ENCODE measurements at regions not wholly inside any gene's neighbourhood (a gene's known extent, or its start where the extent isn't known, plus 50 kb on each side); places are given as distances from the start of the nearest gene placed in this dataset.

DNA sequence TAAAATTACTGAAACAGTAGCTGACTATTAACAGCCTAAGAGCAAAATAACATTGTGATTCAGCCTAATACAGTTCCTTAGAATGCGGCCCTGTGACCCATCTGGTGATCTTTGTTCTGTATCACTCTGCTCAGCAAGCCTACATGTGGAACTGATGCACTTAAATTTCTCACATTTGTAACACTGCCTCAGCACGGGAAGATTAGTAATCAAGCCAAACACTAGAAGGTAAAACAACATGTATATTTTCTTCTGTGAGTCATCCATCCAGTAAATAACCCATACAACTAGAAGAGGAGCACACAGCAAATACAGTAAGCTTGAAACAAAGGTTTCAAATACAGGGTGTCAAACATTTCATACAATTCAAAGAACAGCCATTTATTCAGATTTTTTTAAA, 189.7 kb upstream of the NOX3 start (continued):
- TF ChIP-seq ESRRA (IDR thresholded peaks at IDR 0.05; ENCODE audit: borderline replicate concordance, low read length) (no peak), SREBF2 (IDR thresholded peaks at IDR 0.05) (no peak), RCOR1 (IDR thresholded peaks at IDR 0.05; ENCODE audit: low read depth, low read length) (no peak), HEYL (CRISPR knock-in tag; IDR thresholded peaks at IDR 0.05) (no peak), HOXB13 (CRISPR knock-in tag; IDR thresholded peaks at IDR 0.05; ENCODE audit: low read depth) (no peak)

DNA sequence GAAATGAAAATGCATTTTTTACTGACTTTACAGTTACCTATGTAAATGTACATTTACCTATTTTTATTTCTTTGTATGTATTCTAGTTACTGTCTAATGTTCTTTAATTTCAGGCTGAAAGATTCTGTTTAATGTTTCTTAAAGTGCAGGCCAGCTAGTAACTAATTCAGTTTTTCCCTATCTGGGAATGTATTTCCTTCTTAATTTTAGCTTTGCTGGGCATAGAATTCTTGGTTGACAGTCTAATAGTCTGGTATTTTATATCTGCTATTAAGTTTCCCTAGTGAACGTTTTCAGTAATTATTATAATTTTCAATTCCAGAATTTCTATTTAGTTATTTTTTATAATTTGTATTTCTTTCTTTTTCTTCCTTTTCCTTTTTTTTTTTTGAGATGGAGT, 186.0 kb upstream of the NOX3 start:
- FAIRE-seq (no peak), ATAC-seq (no peak), DNase-seq (ENCODE audit: low read depth in 1 of 2, low spot score in 1 of 2) (no peak)
- Histone ChIP-seq H3K9me3 (no peaks in the 10 kb centered on the region), H3K27ac (no peak overlapping the region), H3K4me1 (peaks cover 6% of the 10 kb centered on the region; the same call in 1 of the 3 replicates), H3K4me2 (no peak overlapping the region), H3K4me3 (no peak overlapping the region)
- TF ChIP-seq FOSL2 (IDR thresholded peaks at IDR 0.05) (no peak), FOSL2 (CRISPR knock-in tag; IDR thresholded peaks at IDR 0.05) (no peak), CHD4 (IDR thresholded peaks at IDR 0.05; ENCODE audit: borderline replicate concordance) (no peak), CEBPB (IDR thresholded peaks at IDR 0.05) (no peak), SREBF2 (IDR thresholded peaks at IDR 0.05) (no peak), CBX8 (IDR thresholded peaks at IDR 0.05) (no peak), NFE2L2 (conservative IDR thresholded peaks at IDR 0.05; ENCODE audit: low read length) (no peak), CBX2 (IDR thresholded peaks at IDR 0.05; ENCODE audit: borderline replicate concordance, low read depth) (no peak), SMC3 (IDR thresholded peaks at IDR 0.05) (no peak), BHLHE40 (IDR thresholded peaks at IDR 0.05; ENCODE audit: low read depth, low read length) (no peak), HOXB5 (CRISPR knock-in tag; IDR thresholded peaks at IDR 0.05) (no peak), ZSCAN20 (CRISPR knock-in tag; IDR thresholded peaks at IDR 0.05) (no peak)
- TF ChIP-seq, protein P1, sequence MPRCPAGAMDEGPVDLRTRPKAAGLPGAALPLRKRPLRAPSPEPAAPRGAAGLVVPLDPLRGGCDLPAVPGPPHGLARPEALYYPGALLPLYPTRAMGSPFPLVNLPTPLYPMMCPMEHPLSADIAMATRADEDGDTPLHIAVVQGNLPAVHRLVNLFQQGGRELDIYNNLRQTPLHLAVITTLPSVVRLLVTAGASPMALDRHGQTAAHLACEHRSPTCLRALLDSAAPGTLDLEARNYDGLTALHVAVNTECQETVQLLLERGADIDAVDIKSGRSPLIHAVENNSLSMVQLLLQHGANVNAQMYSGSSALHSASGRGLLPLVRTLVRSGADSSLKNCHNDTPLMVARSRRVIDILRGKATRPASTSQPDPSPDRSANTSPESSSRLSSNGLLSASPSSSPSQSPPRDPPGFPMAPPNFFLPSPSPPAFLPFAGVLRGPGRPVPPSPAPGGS (IDR thresholded peaks at IDR 0.05), result no peak
- TF ChIP-seq, protein P2, sequence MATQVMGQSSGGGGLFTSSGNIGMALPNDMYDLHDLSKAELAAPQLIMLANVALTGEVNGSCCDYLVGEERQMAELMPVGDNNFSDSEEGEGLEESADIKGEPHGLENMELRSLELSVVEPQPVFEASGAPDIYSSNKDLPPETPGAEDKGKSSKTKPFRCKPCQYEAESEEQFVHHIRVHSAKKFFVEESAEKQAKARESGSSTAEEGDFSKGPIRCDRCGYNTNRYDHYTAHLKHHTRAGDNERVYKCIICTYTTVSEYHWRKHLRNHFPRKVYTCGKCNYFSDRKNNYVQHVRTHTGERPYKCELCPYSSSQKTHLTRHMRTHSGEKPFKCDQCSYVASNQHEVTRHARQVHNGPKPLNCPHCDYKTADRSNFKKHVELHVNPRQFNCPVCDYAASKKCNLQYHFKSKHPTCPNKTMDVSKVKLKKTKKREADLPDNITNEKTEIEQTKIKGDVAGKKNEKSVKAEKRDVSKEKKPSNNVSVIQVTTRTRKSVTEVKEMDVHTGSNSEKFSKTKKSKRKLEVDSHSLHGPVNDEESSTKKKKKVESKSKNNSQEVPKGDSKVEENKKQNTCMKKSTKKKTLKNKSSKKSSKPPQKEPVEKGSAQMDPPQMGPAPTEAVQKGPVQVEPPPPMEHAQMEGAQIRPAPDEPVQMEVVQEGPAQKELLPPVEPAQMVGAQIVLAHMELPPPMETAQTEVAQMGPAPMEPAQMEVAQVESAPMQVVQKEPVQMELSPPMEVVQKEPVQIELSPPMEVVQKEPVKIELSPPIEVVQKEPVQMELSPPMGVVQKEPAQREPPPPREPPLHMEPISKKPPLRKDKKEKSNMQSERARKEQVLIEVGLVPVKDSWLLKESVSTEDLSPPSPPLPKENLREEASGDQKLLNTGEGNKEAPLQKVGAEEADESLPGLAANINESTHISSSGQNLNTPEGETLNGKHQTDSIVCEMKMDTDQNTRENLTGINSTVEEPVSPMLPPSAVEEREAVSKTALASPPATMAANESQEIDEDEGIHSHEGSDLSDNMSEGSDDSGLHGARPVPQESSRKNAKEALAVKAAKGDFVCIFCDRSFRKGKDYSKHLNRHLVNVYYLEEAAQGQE (IDR thresholded peaks at IDR 0.05), result no peak
- TF ChIP-seq, protein P3, sequence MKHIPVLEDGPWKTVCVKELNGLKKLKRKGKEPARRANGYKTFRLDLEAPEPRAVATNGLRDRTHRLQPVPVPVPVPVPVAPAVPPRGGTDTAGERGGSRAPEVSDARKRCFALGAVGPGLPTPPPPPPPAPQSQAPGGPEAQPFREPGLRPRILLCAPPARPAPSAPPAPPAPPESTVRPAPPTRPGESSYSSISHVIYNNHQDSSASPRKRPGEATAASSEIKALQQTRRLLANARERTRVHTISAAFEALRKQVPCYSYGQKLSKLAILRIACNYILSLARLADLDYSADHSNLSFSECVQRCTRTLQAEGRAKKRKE (CRISPR knock-in tag; IDR thresholded peaks at IDR 0.05; ENCODE audit: low read depth), result no peak
- TF ChIP-seq, protein P4, sequence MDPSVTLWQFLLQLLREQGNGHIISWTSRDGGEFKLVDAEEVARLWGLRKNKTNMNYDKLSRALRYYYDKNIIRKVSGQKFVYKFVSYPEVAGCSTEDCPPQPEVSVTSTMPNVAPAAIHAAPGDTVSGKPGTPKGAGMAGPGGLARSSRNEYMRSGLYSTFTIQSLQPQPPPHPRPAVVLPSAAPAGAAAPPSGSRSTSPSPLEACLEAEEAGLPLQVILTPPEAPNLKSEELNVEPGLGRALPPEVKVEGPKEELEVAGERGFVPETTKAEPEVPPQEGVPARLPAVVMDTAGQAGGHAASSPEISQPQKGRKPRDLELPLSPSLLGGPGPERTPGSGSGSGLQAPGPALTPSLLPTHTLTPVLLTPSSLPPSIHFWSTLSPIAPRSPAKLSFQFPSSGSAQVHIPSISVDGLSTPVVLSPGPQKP (IDR thresholded peaks at IDR 0.05; ENCODE audit: low read depth, low read length), result no peak
- TF ChIP-seq, protein P5, sequence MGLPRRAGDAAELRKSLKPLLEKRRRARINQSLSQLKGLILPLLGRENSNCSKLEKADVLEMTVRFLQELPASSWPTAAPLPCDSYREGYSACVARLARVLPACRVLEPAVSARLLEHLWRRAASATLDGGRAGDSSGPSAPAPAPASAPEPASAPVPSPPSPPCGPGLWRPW (IDR thresholded peaks at IDR 0.05), result no peak
- TF ChIP-seq, protein P6, sequence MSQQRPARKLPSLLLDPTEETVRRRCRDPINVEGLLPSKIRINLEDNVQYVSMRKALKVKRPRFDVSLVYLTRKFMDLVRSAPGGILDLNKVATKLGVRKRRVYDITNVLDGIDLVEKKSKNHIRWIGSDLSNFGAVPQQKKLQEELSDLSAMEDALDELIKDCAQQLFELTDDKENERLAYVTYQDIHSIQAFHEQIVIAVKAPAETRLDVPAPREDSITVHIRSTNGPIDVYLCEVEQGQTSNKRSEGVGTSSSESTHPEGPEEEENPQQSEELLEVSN (IDR thresholded peaks at IDR 0.05; ENCODE audit: borderline replicate concordance, low read depth), result no peak
- 23% methylated on average over 1 of the region's 1 CpG for WGBS (ENCODE audit: missing lambda C conversion rate)
- CTCF ChIA-PET, result no interaction called here
- POLR2A ChIA-PET, result no interaction called here

All from A549 (cell line).